Fibroblast of lung (primary cell): ENCODE measurements at regions not wholly inside any gene's neighbourhood (a gene's known extent, or its start where the extent isn't known, plus 50 kb on each side); places are given as distances from the start of the nearest gene placed in this dataset.

Experiments
- DNase-seq, 2 donors: peaks; one replicate each; pipeline versions ENCODE4 v3.0.0 to v3.0.0-alpha.2; 2010; ENCODE audit warnings: low read depth in 2 of 2
- H2AFZ ChIP-seq: 2 replicates; pipeline ENCODE4 v1.5.1; 2012; ENCODE audit warnings: low read length, control low read depth, inconsistent platforms
- H3K27ac ChIP-seq: 2 replicates; pipeline ENCODE4 v1.5.1; 2011; ENCODE audit warnings: low read length, control low read depth; ENCODE audit not compliant: insufficient read depth
- H3K27me3 ChIP-seq: 2 replicates; pipeline ENCODE4 v1.5.1; 2011; ENCODE audit warnings: mild to moderate bottlenecking, low read length; ENCODE audit not compliant: control insufficient read depth, insufficient read depth
- H3K36me3 ChIP-seq: 2 replicates; pipeline ENCODE4 v1.5.1; 2011; ENCODE audit warnings: low read length; ENCODE audit not compliant: control insufficient read depth, insufficient read depth
- H3K4me1 ChIP-seq: 2 replicates; pipeline ENCODE4 v1.5.1; 2011; ENCODE audit warnings: low read length; ENCODE audit not compliant: control insufficient read depth, insufficient read depth; ENCODE audit errors: extremely low read depth
- H3K4me2 ChIP-seq: 2 replicates; pipeline ENCODE4 v1.5.1; 2011; ENCODE audit warnings: low read length, control low read depth; ENCODE audit not compliant: insufficient read depth; ENCODE audit errors: extremely low read depth
- H3K4me3 ChIP-seq, 4 experiments: fragments of 200-600 bp in 1 of 4; sonication (generic) in 1 of 4; replicated peaks in 1 of 4; 2 replicates each; pipeline ENCODE4 v1.5.1; 2011 to 2016; ENCODE audit warnings: low read length in 4 of 4, low read depth in 3 of 4, mild to moderate bottlenecking in 3 of 4, control low read depth in 2 of 4, inconsistent platforms in 1 of 4, mixed read lengths in 1 of 4; ENCODE audit not compliant: insufficient read depth in 1 of 4; ENCODE audit errors: control extremely low read depth in 1 of 4
- H3K79me2 ChIP-seq: 2 replicates; pipeline ENCODE4 v1.5.1; 2012; ENCODE audit warnings: mild to moderate bottlenecking, low read length, inconsistent platforms; ENCODE audit not compliant: control insufficient read depth, insufficient read depth
- H3K9ac ChIP-seq: 2 replicates; pipeline ENCODE4 v1.5.1; 2011; ENCODE audit warnings: mild to moderate bottlenecking, low read length, control low read depth; ENCODE audit not compliant: insufficient read depth
- H3K9me3 ChIP-seq: 2 replicates; pipeline ENCODE4 v1.5.1; 2012; ENCODE audit warnings: low read depth, low read length; ENCODE audit not compliant: control insufficient read depth, insufficient read depth
- H4K20me1 ChIP-seq: 2 replicates; pipeline ENCODE4 v1.5.1; 2011; ENCODE audit warnings: low read length; ENCODE audit not compliant: control insufficient read depth, insufficient read depth; ENCODE audit errors: extremely low read depth
- EZH2 ChIP-seq: IDR thresholded peaks from 2 replicates; pipeline ENCODE4 v1.5.1; 2012; ENCODE audit warnings: low read length, control low read depth, mild to moderate bottlenecking; ENCODE audit errors: missing control alignments
- TF ChIP-seq, protein P1 (sequence below), 2 donors: IDR thresholded peaks in 1 of 2; conservative IDR thresholded peaks in 1 of 2; 1 replicate in 1 of 2; 2 replicates in 1 of 2; pipeline ENCODE4 v1.5.1; 2011 to 2012; ENCODE audit warnings: low read length in 2 of 2, control low read depth in 1 of 2, inconsistent platforms in 1 of 2, low read depth in 1 of 2, mild to moderate bottlenecking in 1 of 2

DNA sequence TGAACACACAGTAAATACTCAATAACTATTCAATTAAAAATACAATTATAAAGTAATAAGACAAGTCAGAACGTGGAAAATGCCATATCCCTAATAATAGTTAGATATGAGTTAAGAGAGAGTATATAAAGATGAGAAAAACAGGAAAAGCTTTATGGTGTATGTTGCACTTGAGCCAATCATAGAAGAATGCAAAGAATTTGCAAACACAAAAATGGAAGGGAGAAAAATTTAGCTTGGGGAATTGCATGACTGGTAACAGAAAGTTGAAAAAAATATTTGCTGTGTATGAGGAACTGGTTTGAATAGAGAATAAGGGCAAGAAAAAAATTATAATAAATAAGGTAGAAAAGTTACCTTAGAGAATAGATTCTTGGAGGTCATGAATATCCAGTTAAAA lies 739.6 kb upstream of the CXADR start:
- TF ChIP-seq, protein P1, sequence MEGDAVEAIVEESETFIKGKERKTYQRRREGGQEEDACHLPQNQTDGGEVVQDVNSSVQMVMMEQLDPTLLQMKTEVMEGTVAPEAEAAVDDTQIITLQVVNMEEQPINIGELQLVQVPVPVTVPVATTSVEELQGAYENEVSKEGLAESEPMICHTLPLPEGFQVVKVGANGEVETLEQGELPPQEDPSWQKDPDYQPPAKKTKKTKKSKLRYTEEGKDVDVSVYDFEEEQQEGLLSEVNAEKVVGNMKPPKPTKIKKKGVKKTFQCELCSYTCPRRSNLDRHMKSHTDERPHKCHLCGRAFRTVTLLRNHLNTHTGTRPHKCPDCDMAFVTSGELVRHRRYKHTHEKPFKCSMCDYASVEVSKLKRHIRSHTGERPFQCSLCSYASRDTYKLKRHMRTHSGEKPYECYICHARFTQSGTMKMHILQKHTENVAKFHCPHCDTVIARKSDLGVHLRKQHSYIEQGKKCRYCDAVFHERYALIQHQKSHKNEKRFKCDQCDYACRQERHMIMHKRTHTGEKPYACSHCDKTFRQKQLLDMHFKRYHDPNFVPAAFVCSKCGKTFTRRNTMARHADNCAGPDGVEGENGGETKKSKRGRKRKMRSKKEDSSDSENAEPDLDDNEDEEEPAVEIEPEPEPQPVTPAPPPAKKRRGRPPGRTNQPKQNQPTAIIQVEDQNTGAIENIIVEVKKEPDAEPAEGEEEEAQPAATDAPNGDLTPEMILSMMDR (conservative IDR thresholded peaks at IDR 0.05 in 1 of 2, IDR thresholded peaks at IDR 0.05 in 1 of 2; ENCODE audit: low read depth in 1 of 2, low read length in 2 of 2): no peak
- TF ChIP-seq EZH2: no peak
- H2AFZ ChIP-seq: no peak overlapping the region
- H3K4me1 ChIP-seq: no peaks in the 10 kb centered on the region
- H3K4me2 ChIP-seq: no peak overlapping the region
- no peaks in the 10 kb centered on the region for H3K79me2 ChIP-seq
- H3K9me3 ChIP-seq: no peaks in the 10 kb centered on the region
- H3K36me3 ChIP-seq: no peaks in the 10 kb centered on the region
- no peaks in the 10 kb centered on the region for H4K20me1 ChIP-seq
- DNase-seq: peak; percentile 39 to 46
- H3K27ac ChIP-seq: no peak overlapping the region
- no peak overlapping the region for H3K4me3 ChIP-seq
- H3K9ac ChIP-seq: no peak overlapping the region
- no peaks in the 10 kb centered on the region for H3K27me3 ChIP-seq

DNA sequence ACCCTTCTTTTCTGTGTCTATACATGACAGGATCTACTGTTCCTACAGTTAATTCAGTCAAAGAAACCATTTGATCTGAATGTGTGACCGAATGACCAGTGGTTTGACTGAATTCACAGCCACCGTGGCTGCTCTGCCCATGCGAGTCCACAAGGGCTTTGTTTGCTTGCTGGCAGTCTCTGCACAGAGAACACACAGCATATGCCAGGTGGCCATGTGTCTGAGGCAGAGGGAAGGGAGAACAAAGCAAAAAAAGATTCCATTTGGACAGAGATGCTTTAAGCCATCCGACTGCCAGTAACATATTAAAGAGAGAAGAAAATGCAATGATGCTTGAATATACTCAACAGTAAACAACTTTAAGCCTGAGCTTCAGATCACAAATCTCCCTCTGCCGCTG lies 737.8 kb upstream of the CXADR start:
- TF ChIP-seq, protein P1 (conservative IDR thresholded peaks at IDR 0.05 in 1 of 2, IDR thresholded peaks at IDR 0.05 in 1 of 2; ENCODE audit: low read depth in 1 of 2, low read length in 2 of 2): no peak
- TF ChIP-seq EZH2: no peak
- peak overlapping the region; percentile 33 for H2AFZ ChIP-seq

DNA sequence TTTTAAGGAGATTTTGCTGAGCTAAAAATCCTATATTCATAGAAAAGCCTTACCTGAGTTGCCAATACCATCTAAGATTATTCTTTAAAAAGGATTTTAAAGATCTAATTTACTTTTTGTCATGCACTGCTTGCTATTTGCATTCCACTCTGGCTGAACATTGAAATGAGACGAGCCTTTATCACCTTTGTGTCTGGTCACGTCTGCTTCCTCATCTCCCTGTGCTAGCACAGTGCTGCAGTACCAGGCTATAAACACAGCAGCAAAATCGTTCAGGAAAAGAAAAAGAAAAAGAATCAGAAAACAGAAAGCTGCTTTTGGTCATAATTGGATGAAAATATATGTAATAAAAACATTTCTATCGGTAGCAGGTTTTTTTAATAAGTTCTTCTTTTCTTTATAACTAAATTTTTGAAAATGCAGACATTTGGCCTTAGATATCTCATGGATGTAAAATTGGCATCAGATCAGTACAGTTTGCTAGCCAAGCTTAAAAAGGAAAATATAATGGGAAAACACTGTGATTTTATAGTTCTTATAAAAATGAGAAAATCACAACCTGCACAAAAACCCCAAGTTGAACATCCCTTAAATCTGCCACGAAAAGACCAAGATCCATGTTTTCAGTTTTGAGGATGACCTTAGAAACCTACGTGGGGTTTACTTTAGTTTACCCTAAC lies 735.7 kb upstream of the CXADR start:
- Histone ChIP-seq H2AFZ (no peak overlapping the region), H3K9ac (no peak overlapping the region)

More for the DNA sequence above, 737.8 kb upstream of the CXADR start:
- Histone ChIP-seq H3K4me3 (no peak overlapping the region), H3K4me2 (no peak overlapping the region), H3K9me3 (no peaks in the 10 kb centered on the region), H3K4me1 (no peaks in the 10 kb centered on the region), H3K27ac (no peak overlapping the region), H3K36me3 (no peaks in the 10 kb centered on the region), H3K27me3 (no peaks in the 10 kb centered on the region), H3K79me2 (no peaks in the 10 kb centered on the region), H4K20me1 (no peaks in the 10 kb centered on the region), H3K9ac (no peak overlapping the region)
- no peak for DNase-seq

More for the DNA sequence above, 735.7 kb upstream of the CXADR start:
- DNase-seq: no peak
- Histone ChIP-seq H3K4me2 (no peak overlapping the region), H3K27ac (no peak overlapping the region), H3K4me3 (no peak overlapping the region), H3K4me1 (no peaks in the 10 kb centered on the region), H3K9me3 (no peaks in the 10 kb centered on the region), H3K36me3 (no peaks in the 10 kb centered on the region), H4K20me1 (no peaks in the 10 kb centered on the region), H3K79me2 (no peaks in the 10 kb centered on the region), H3K27me3 (no peaks in the 10 kb centered on the region)
- TF ChIP-seq, protein P1 (conservative IDR thresholded peaks at IDR 0.05 in 1 of 2, IDR thresholded peaks at IDR 0.05 in 1 of 2; ENCODE audit: low read depth in 1 of 2, low read length in 2 of 2): no peak
- TF ChIP-seq EZH2: no peak
